CD4-positive, alpha-beta T cell treated with Interleukin-2 at 100 ng/mL for 4 hours (primary cell): ENCODE measurements at regions not wholly inside any gene's neighbourhood (a gene's known extent, or its start where the extent isn't known, plus 50 kb on each side); places are given as distances from the start of the nearest gene placed in this dataset.
"Not testable (repeated sequence)": the region's sequence is repeated elsewhere in the genome, so short reads cannot be mapped to it uniquely, and the experiment has no call there.

Experiments
- DNase-seq: peaks from one replicate; pipeline ENCODE4 v3.0.0-alpha.2; 2020; ENCODE audit warnings: low spot score

GRCh38 chr6:40685862-40686261 is 98.7 kb upstream of the LRFN2 start:
- DNase-seq: no peak

GRCh38 chr6:40681622-40682021 is 94.5 kb upstream of the LRFN2 start:
- no peak for DNase-seq

GRCh38 chr6:40678941-40679340 is 91.8 kb upstream of the LRFN2 start:
- no peak for DNase-seq

GRCh38 chr6:40674170-40674569 is 87.0 kb upstream of the LRFN2 start:
- DNase-seq: no peak

- DNase-seq: no peak
Observed at GRCh38 chr6:40672087-40672486, 84.9 kb upstream of the LRFN2 start.

GRCh38 chr6:40671694-40672050 is 84.5 kb upstream of the LRFN2 start:
- no peak for DNase-seq

GRCh38 chr6:40671001-40671693 is 84.0 kb upstream of the LRFN2 start:
- DNase-seq: no peak

GRCh38 chr6:40669343-40669742 is 82.2 kb upstream of the LRFN2 start:
- DNase-seq: no peak

GRCh38 chr6:40668203-40668602 is 81.0 kb upstream of the LRFN2 start:
- DNase-seq: no peak

- no peak for DNase-seq
Observed at GRCh38 chr6:40666530-40666929, 79.4 kb upstream of the LRFN2 start.

- no peak for DNase-seq
Observed at GRCh38 chr6:40661726-40662125, 74.6 kb upstream of the LRFN2 start.

- DNase-seq: not testable (repeated sequence)
Observed at GRCh38 chr6:40656772-40657171, 69.6 kb upstream of the LRFN2 start.

- DNase-seq: no peak
Observed at GRCh38 chr6:40654828-40655227, 67.7 kb upstream of the LRFN2 start.

- DNase-seq: no peak
Observed at GRCh38 chr6:40645043-40645442, 57.9 kb upstream of the LRFN2 start.

GRCh38 chr6:40642837-40643236 is 55.7 kb upstream of the LRFN2 start:
- DNase-seq: no peak

GRCh38 chr6:40642190-40642589 is 55.0 kb upstream of the LRFN2 start:
- DNase-seq: no peak

- DNase-seq: peak; percentile 2
Observed at GRCh38 chr6:40640599-40641227, 53.5 kb upstream of the LRFN2 start.
